ENCODE measurements at regions not wholly inside any gene's neighbourhood (a gene's known extent, or its start where the extent isn't known, plus 50 kb on each side); places are given as distances from the start of the nearest gene placed in this dataset.

GRCh38 chr6:140445474-140446004 is 1071.1 kb upstream of the CITED2 start:
- in situ Hi-C loops (cut with MboI; ENCODE audit: low sequenced_read_pairs) = loop anchor here (25.0 kb wide), 1 partner anchor 1083 kb away; the partner anchor contains the start of gene CITED2

- in situ Hi-C loops (cut with MboI; ENCODE audit: low sequenced_read_pairs) = loop anchor here (25.0 kb wide), 1 partner anchor 1081 kb away; the partner anchor contains the start of gene CITED2
Measured at GRCh38 chr6:140443112-140443511, 1068.7 kb upstream of the CITED2 start.

GRCh38 chr6:140441256-140441655 is 1066.8 kb upstream of the CITED2 start:
- in situ Hi-C loops (cut with MboI; ENCODE audit: low sequenced_read_pairs) = loop anchor here (25.0 kb wide), 1 partner anchor 1079 kb away; the partner anchor contains the start of gene CITED2

- in situ Hi-C loops (cut with MboI; ENCODE audit: low sequenced_read_pairs) = loop anchor here (25.0 kb wide), 1 partner anchor 1078 kb away; the partner anchor contains the start of gene CITED2
Measured at GRCh38 chr6:140440223-140440835, 1065.9 kb upstream of the CITED2 start.

- in situ Hi-C loops (cut with MboI; ENCODE audit: low sequenced_read_pairs) = loop anchor here (25.0 kb wide), 1 partner anchor 1076 kb away; the partner anchor contains the start of gene CITED2
Measured at GRCh38 chr6:140438346-140438735, 1063.9 kb upstream of the CITED2 start.

GRCh38 chr6:140437619-140438345 is 1063.3 kb upstream of the CITED2 start:
- in situ Hi-C loops (cut with MboI; ENCODE audit: low sequenced_read_pairs) = loop anchor here (25.0 kb wide), 1 partner anchor 1075 kb away; the partner anchor contains the start of gene CITED2

- in situ Hi-C loops (cut with MboI; ENCODE audit: low sequenced_read_pairs) = loop anchor here (25.0 kb wide), 1 partner anchor 1074 kb away; the partner anchor contains the start of gene CITED2
Measured at GRCh38 chr6:140436023-140436811, 1061.8 kb upstream of the CITED2 start.

GRCh38 chr6:140434761-140435160 is 1060.3 kb upstream of the CITED2 start:
- in situ Hi-C loops (cut with MboI; ENCODE audit: low sequenced_read_pairs) = loop anchor here (25.0 kb wide), 1 partner anchor 1072 kb away; the partner anchor contains the start of gene CITED2

- in situ Hi-C loops (cut with MboI; ENCODE audit: low sequenced_read_pairs) = loop anchor here (25.0 kb wide), 1 partner anchor 1071 kb away; the partner anchor contains the start of gene CITED2
Measured at GRCh38 chr6:140433072-140433471, 1058.6 kb upstream of the CITED2 start.

GRCh38 chr6:140427842-140428241 is 1053.4 kb upstream of the CITED2 start:
- in situ Hi-C loops (cut with MboI; ENCODE audit: low sequenced_read_pairs) = loop anchor here (25.0 kb wide), 1 partner anchor 1066 kb away; the partner anchor contains the start of gene CITED2

- in situ Hi-C loops (cut with MboI; ENCODE audit: low sequenced_read_pairs) = no loop called here
Measured at GRCh38 chr6:140414966-140415620, 1040.6 kb upstream of the CITED2 start.

GRCh38 chr6:140403020-140403419 is 1028.6 kb upstream of the CITED2 start:
- in situ Hi-C loops (cut with MboI; ENCODE audit: low sequenced_read_pairs) = no loop called here

GRCh38 chr6:140401761-140402160 is 1027.3 kb upstream of the CITED2 start:
- in situ Hi-C loops (cut with MboI; ENCODE audit: low sequenced_read_pairs) = no loop called here

- in situ Hi-C loops (cut with MboI; ENCODE audit: low sequenced_read_pairs) = no loop called here
Measured at GRCh38 chr6:140398076-140398475, 1023.6 kb upstream of the CITED2 start.

- in situ Hi-C loops (cut with MboI; ENCODE audit: low sequenced_read_pairs) = no loop called here
Measured at GRCh38 chr6:140397106-140397505, 1022.7 kb upstream of the CITED2 start.

- in situ Hi-C loops (cut with MboI; ENCODE audit: low sequenced_read_pairs) = no loop called here
Measured at GRCh38 chr6:140393665-140394540, 1019.5 kb upstream of the CITED2 start.

GRCh38 chr6:140388815-140389214 is 1014.4 kb upstream of the CITED2 start:
- in situ Hi-C loops (cut with MboI; ENCODE audit: low sequenced_read_pairs) = no loop called here

- in situ Hi-C loops (cut with MboI; ENCODE audit: low sequenced_read_pairs) = no loop called here
Measured at GRCh38 chr6:140388192-140388802, 1013.8 kb upstream of the CITED2 start.

- in situ Hi-C loops (cut with MboI; ENCODE audit: low sequenced_read_pairs) = no loop called here
Measured at GRCh38 chr6:140385679-140386078, 1011.2 kb upstream of the CITED2 start.
